GM19035 (cell line): ENCODE measurements at regions not wholly inside any gene's neighbourhood (a gene's known extent, or its start where the extent isn't known, plus 50 kb on each side); places are given as distances from the start of the nearest gene placed in this dataset.
"Not testable (repeated sequence)": the region's sequence is repeated elsewhere in the genome, so short reads cannot be mapped to it uniquely, and the experiment has no call there.

Source experiments
- ATAC-seq: cut with Tn5 transposase; IDR thresholded peaks from one replicate; pipeline ENCODE4 v1.9.1; 2021; ENCODE audit not compliant: unreplicated experiment

GRCh38 chr3:115204475-115204874 lies 57.4 kb upstream of the ZBTB20 start:
- ATAC-seq = no peak

- ATAC-seq = no peak
These were observed 61.1 kb upstream of the ZBTB20 start for GRCh38 chr3:115208066-115208750.

- ATAC-seq = no peak
These were observed 64.9 kb upstream of the ZBTB20 start for GRCh38 chr3:115211810-115212492.

GRCh38 chr3:115212615-115213014 lies 65.5 kb upstream of the ZBTB20 start:
- no peak for ATAC-seq

GRCh38 chr3:115213052-115213451 lies 66.0 kb upstream of the ZBTB20 start:
- not testable (repeated sequence) for ATAC-seq

GRCh38 chr3:115217292-115217677 lies 70.2 kb upstream of the ZBTB20 start:
- no peak for ATAC-seq

GRCh38 chr3:115217678-115218451 lies 70.8 kb upstream of the ZBTB20 start:
- ATAC-seq = no peak

GRCh38 chr3:115218859-115219258 lies 71.8 kb upstream of the ZBTB20 start:
- no peak for ATAC-seq

- no peak for ATAC-seq
These were observed 77.6 kb upstream of the ZBTB20 start for GRCh38 chr3:115224687-115225086.

- ATAC-seq = no peak
These were observed 79.9 kb upstream of the ZBTB20 start for GRCh38 chr3:115226844-115227445.

GRCh38 chr3:115227461-115227860 lies 80.4 kb upstream of the ZBTB20 start:
- no peak for ATAC-seq

GRCh38 chr3:115228266-115228665 lies 81.2 kb upstream of the ZBTB20 start:
- no peak for ATAC-seq

- ATAC-seq = no peak
These were observed 85.1 kb upstream of the ZBTB20 start for GRCh38 chr3:115232167-115232566.

- ATAC-seq = no peak
These were observed 85.9 kb upstream of the ZBTB20 start for GRCh38 chr3:115233021-115233420.

- ATAC-seq = no peak
These were observed 89.4 kb upstream of the ZBTB20 start for GRCh38 chr3:115236496-115236895.

- no peak for ATAC-seq
These were observed 92.6 kb upstream of the ZBTB20 start for GRCh38 chr3:115239717-115240116.

- ATAC-seq = no peak
These were observed 97.3 kb upstream of the ZBTB20 start for GRCh38 chr3:115244350-115244749.

- ATAC-seq = no peak
These were observed 98.3 kb upstream of the ZBTB20 start for GRCh38 chr3:115245438-115245837.

GRCh38 chr3:115245899-115246298 lies 98.8 kb upstream of the ZBTB20 start:
- no peak for ATAC-seq

GRCh38 chr3:115246461-115247020 lies 99.5 kb upstream of the ZBTB20 start:
- ATAC-seq = no peak

GRCh38 chr3:115248274-115248673 lies 101.2 kb upstream of the ZBTB20 start:
- ATAC-seq = no peak
